Gastrocnemius medialis (tissue), 4 donors: ENCODE measurements at regions not wholly inside any gene's neighbourhood (a gene's known extent, or its start where the extent isn't known, plus 50 kb on each side); places are given as distances from the start of the nearest gene placed in this dataset.

ENCODE experiments used
- POLR2A ChIP-seq, 2 donors: fragments of 450-650 bp; IDR thresholded peaks; one replicate each; pipeline ENCODE4 v1.6.1; 2017; ENCODE audit warnings: antibody characterized with exemption in 2 of 2, mild to moderate bottlenecking in 2 of 2, moderate library complexity in 2 of 2
- TF ChIP-seq, protein P1 (sequence below), 5 experiments: fragments of 450-650 bp in 3 of 5; fragments of 200-600 bp in 2 of 5; sonication (generic) in 2 of 5; IDR thresholded peaks in 4 of 5; conservative IDR thresholded peaks in 1 of 5; 1 replicate in 4 of 5; 2 replicates in 1 of 5; pipeline ENCODE4 v1.5.1; 2016 to 2019; ENCODE audit warnings: antibody characterized with exemption in 5 of 5, mild to moderate bottlenecking in 3 of 5, moderate library complexity in 3 of 5

DNA sequence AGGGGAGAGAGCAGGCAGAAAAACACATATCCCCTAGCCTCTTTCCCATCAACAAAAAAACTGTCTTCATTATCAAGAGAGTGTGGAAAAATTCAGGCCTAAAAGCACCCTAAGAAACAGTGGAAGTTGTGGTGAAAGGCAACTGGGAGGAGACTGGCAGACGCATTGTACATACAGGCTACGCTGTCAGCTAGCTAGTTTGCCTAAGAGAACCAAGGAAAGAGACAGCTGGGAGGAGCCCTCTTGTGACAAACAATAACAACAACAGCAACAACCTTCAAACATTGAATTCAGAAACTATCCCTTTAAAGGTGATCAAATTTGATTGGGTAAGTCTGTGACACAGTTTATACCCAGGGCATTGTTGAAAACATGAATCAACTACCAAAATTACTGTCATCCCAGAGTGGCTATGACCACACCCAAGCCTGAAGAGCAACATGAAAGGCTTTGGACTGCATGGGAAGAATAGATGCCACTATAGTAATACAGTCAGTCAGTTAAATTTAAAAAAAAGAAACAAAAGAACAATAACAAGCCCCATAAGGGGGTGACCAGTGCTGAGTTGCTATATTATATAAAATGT, 88.9 kb upstream of the CRIM1 start:
- TF ChIP-seq, protein P1, sequence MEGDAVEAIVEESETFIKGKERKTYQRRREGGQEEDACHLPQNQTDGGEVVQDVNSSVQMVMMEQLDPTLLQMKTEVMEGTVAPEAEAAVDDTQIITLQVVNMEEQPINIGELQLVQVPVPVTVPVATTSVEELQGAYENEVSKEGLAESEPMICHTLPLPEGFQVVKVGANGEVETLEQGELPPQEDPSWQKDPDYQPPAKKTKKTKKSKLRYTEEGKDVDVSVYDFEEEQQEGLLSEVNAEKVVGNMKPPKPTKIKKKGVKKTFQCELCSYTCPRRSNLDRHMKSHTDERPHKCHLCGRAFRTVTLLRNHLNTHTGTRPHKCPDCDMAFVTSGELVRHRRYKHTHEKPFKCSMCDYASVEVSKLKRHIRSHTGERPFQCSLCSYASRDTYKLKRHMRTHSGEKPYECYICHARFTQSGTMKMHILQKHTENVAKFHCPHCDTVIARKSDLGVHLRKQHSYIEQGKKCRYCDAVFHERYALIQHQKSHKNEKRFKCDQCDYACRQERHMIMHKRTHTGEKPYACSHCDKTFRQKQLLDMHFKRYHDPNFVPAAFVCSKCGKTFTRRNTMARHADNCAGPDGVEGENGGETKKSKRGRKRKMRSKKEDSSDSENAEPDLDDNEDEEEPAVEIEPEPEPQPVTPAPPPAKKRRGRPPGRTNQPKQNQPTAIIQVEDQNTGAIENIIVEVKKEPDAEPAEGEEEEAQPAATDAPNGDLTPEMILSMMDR (IDR thresholded peaks at IDR 0.05 in 4 of 5, conservative IDR thresholded peaks at IDR 0.05 in 1 of 5): no peak
- TF ChIP-seq POLR2A (IDR thresholded peaks at IDR 0.05): no peak
